ENCODE measurements at regions not wholly inside any gene's neighbourhood (a gene's known extent, or its start where the extent isn't known, plus 50 kb on each side); places are given as distances from the start of the nearest gene placed in this dataset.

GRCh38 chr1:163664671-163665335 is 343.0 kb downstream of the NUF2 start:
- no peak for DNase-seq

GRCh38 chr1:163668472-163668871 is 346.7 kb downstream of the NUF2 start:
- no peak for DNase-seq

- no peak for DNase-seq
Measured at GRCh38 chr1:163670989-163671757, 349.4 kb downstream of the NUF2 start.

GRCh38 chr1:163672976-163673758 is 351.4 kb downstream of the NUF2 start:
- no peak for DNase-seq

- no peak for DNase-seq
Measured at GRCh38 chr1:163673759-163674151, 352.0 kb downstream of the NUF2 start.

- no peak for DNase-seq
Measured at GRCh38 chr1:163674236-163674635, 352.5 kb downstream of the NUF2 start.

- DNase-seq = no peak
Measured at GRCh38 chr1:163684785-163685184, 363.0 kb downstream of the NUF2 start.

- no peak for DNase-seq
Measured at GRCh38 chr1:163692266-163692665, 370.5 kb downstream of the NUF2 start.

GRCh38 chr1:163697137-163697536 is 375.4 kb downstream of the NUF2 start:
- no peak for DNase-seq

- no peak for DNase-seq
Measured at GRCh38 chr1:163701783-163702374, 380.1 kb downstream of the NUF2 start.

GRCh38 chr1:163703794-163704193 is 382.0 kb downstream of the NUF2 start:
- no peak for DNase-seq

- no peak for DNase-seq
Measured at GRCh38 chr1:163706915-163707314, 385.2 kb downstream of the NUF2 start.

- no peak for DNase-seq
Measured at GRCh38 chr1:163709636-163710035, 387.9 kb downstream of the NUF2 start.

GRCh38 chr1:163712321-163712720 is 390.6 kb downstream of the NUF2 start:
- no peak for DNase-seq

- no peak for DNase-seq
Measured at GRCh38 chr1:163720294-163720693, 398.5 kb downstream of the NUF2 start.

GRCh38 chr1:163725551-163725950 is 403.8 kb downstream of the NUF2 start:
- DNase-seq = no peak

GRCh38 chr1:163730411-163730821 is 408.7 kb downstream of the NUF2 start:
- DNase-seq = no peak

GRCh38 chr1:163737261-163737660 is 415.5 kb downstream of the NUF2 start:
- DNase-seq = no peak

GRCh38 chr1:163744301-163744887 is 422.6 kb downstream of the NUF2 start:
- no peak for DNase-seq

GRCh38 chr1:163745204-163745603 is 423.4 kb downstream of the NUF2 start:
- DNase-seq = no peak

GRCh38 chr1:163747261-163747660 is 425.5 kb downstream of the NUF2 start:
- no peak for DNase-seq

- DNase-seq = no peak
Measured at GRCh38 chr1:163747855-163748254, 426.1 kb downstream of the NUF2 start.
